ENCODE measurements at regions not wholly inside any gene's neighbourhood (a gene's known extent, or its start where the extent isn't known, plus 50 kb on each side); places are given as distances from the start of the nearest gene placed in this dataset.

- H3K9me3 ChIP-seq, result no peaks in the 10 kb centered on the region
- no peak overlapping the region for H3K27ac ChIP-seq
- TF ChIP-seq POLR2A (IDR thresholded peaks at IDR 0.05), result no peak
- TF ChIP-seq, protein P1, sequence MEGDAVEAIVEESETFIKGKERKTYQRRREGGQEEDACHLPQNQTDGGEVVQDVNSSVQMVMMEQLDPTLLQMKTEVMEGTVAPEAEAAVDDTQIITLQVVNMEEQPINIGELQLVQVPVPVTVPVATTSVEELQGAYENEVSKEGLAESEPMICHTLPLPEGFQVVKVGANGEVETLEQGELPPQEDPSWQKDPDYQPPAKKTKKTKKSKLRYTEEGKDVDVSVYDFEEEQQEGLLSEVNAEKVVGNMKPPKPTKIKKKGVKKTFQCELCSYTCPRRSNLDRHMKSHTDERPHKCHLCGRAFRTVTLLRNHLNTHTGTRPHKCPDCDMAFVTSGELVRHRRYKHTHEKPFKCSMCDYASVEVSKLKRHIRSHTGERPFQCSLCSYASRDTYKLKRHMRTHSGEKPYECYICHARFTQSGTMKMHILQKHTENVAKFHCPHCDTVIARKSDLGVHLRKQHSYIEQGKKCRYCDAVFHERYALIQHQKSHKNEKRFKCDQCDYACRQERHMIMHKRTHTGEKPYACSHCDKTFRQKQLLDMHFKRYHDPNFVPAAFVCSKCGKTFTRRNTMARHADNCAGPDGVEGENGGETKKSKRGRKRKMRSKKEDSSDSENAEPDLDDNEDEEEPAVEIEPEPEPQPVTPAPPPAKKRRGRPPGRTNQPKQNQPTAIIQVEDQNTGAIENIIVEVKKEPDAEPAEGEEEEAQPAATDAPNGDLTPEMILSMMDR (IDR thresholded peaks at IDR 0.05), result no peak
- intact Hi-C loops (cut with DNase I), result no loop called here
- 54 to 65% methylated on average over 3 of the region's 3 CpGs for WGBS, 2 donors
- H3K4me3 ChIP-seq, result no peak overlapping the region
- peaks cover 0 to 58% (median 0%) of the 10 kb centered on the region in 4 donors for H3K27me3 ChIP-seq
- H3K4me1 ChIP-seq, result no peaks in the 10 kb centered on the region
- DNase-seq, result no peak
- H3K36me3 ChIP-seq, result no peaks in the 10 kb centered on the region
Measured at GRCh38 chr20:40805592-40805991, 116.6 kb upstream of the MAFB start.

DNA sequence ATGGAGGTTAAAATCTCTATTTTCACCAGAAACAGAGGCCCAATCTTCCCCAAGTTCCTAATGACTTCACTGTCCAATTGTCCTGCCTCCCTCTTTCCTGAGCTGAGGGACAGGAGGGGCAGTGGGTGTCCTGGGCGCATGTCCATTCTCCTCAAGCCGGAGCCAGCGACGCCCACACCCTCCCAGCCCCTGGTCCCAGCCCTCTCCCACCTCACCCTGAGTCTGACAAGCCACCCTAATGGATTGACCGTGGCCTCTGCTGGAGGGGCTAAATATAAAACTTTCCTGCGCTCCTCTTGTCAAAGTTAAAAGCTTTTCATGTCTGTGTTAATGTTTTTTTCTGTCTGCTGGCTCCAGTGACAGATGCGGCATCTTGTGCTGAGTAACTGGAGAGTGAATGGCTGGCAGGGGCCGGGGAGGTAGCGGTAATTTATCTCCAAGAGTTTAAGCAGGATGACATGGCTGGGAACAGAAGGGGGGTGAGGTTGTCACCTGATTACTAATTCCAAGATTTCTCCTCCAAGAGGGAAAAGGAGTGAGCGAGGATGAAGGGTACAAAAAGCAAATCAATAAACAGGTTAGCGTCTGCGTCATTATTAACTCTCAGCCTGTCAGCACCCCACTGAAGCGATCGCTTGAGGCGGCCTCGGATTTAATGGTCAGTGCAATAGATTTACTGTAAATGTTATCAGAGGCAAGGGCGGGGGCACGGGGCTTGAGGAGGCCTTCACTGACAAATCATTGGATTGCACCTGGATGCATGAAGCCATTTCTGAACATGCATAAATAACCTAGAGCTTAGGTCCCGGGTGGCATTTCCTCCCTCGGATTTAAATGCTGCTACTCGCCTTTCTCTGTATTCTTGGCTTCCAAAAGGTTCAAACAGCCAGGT is 118.1 kb upstream of the MAFB start:
- H3K4me3 ChIP-seq, result no peak overlapping the region
- intact Hi-C loops (cut with DNase I), result no loop called here
- peaks cover 0 to 54% (median 0%) of the 10 kb centered on the region in 4 donors for H3K27me3 ChIP-seq
- H3K36me3 ChIP-seq, result no peaks in the 10 kb centered on the region
- no peak overlapping the region for H3K27ac ChIP-seq
- DNase-seq, result no peak
- no peaks in the 10 kb centered on the region for H3K4me1 ChIP-seq
- no peak for TF ChIP-seq POLR2A (IDR thresholded peaks at IDR 0.05)
- TF ChIP-seq, protein P1 (IDR thresholded peaks at IDR 0.05), result no peak
- no peaks in the 10 kb centered on the region for H3K9me3 ChIP-seq
- WGBS, 2 donors, result 63 to 71% methylated on average over 18 to 20 of the region's 21 CpGs

DNA sequence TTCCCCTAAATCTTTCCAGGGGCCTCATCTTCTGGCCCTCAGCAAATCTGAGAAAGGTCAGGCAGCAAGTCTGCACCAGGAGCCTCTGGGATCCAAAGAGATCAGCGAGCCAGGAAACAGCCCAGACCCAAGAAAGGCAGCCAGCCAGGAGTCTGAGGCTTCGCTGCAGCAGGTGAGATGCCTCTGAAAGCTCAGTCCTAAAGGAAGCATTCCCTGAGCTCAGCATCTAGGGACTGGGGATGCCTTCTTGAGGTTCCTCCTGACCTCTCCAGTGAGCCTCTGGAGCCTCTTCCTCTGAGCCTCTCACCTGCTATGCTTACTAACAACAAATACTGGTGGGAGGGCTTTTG is 118.8 kb upstream of the MAFB start:
- DNase-seq, result no peak
- Histone ChIP-seq H3K4me1 (no peaks in the 10 kb centered on the region), H3K27me3 (peaks cover 0 to 54% (median 0%) of the 10 kb centered on the region in 4 donors), H3K4me3 (no peak overlapping the region), H3K9me3 (no peaks in the 10 kb centered on the region), H3K27ac (no peak overlapping the region), H3K36me3 (no peaks in the 10 kb centered on the region)
- intact Hi-C loops (cut with DNase I), result no loop called here
- no peak for TF ChIP-seq POLR2A (IDR thresholded peaks at IDR 0.05)
- TF ChIP-seq, protein P1 (IDR thresholded peaks at IDR 0.05), result no peak
- no CpG with 5 or more reads among the region's 2 CpGs for WGBS, 2 donors

DNA sequence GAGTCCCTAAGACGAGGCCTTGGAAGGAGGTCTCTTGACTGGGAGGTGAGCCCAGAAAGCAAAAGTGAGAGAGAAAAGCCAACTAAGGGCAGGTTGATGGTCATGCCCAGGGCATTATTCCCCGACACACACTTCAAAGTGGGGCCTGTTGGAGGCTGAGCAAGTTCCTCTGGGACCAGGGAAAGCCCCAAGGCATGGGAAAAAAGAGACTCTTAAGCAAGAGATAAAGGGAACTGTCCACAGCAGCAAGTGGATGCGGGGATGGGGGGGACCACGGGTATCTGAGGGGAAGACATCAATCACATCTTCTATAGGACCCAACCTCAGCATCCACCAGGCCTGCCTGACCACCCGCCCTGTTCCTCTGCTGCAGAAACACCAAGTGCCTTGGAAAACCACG is 119.9 kb upstream of the MAFB start:
- DNase-seq, result no peak
- WGBS, 2 donors, result 58 to 87% methylated on average over 3 of the region's 6 CpGs
- H3K9me3 ChIP-seq, result no peaks in the 10 kb centered on the region
- no peak overlapping the region for H3K4me3 ChIP-seq
- intact Hi-C loops (cut with DNase I), result no loop called here
- TF ChIP-seq POLR2A (IDR thresholded peaks at IDR 0.05), result no peak
- TF ChIP-seq, protein P1 (IDR thresholded peaks at IDR 0.05), result no peak
- H3K27me3 ChIP-seq, result peaks cover 0 to 46% (median 0%) of the 10 kb centered on the region in 4 donors
- no peaks in the 10 kb centered on the region for H3K4me1 ChIP-seq
- H3K36me3 ChIP-seq, result no peaks in the 10 kb centered on the region
- no peak overlapping the region for H3K27ac ChIP-seq

- no peaks in the 10 kb centered on the region for H3K9me3 ChIP-seq
- no peak overlapping the region for H3K27ac ChIP-seq
- intact Hi-C loops (cut with DNase I), result no loop called here
- H3K27me3 ChIP-seq, result peaks cover 0 to 41% (median 0%) of the 10 kb centered on the region in 4 donors
- no peak overlapping the region for H3K4me3 ChIP-seq
- TF ChIP-seq, protein P1 (IDR thresholded peaks at IDR 0.05), result no peak
- TF ChIP-seq POLR2A (IDR thresholded peaks at IDR 0.05), result no peak
- no peaks in the 10 kb centered on the region for H3K36me3 ChIP-seq
- no peak for DNase-seq
- 68 to 100% methylated on average over 1 to 3 of the region's 5 CpGs for WGBS, 2 donors
- no peaks in the 10 kb centered on the region for H3K4me1 ChIP-seq
Measured at GRCh38 chr20:40809361-40809760, 120.3 kb upstream of the MAFB start.
